ENCODE measurements at regions not wholly inside any gene's neighbourhood (a gene's known extent, or its start where the extent isn't known, plus 50 kb on each side); places are given as distances from the start of the nearest gene placed in this dataset.

- no peak for TF ChIP-seq EZH2 (IDR thresholded peaks at IDR 0.05; ENCODE audit: low read depth, unreplicated experiment)
- no peak for TF ChIP-seq REST (IDR thresholded peaks at IDR 0.05; ENCODE audit: unreplicated experiment)
- TF ChIP-seq POLR2AphosphoS5 (IDR thresholded peaks at IDR 0.05; ENCODE audit: low read depth), result no peak
- TF ChIP-seq NANOG (IDR thresholded peaks at IDR 0.05; ENCODE audit: borderline replicate concordance), result no peak
Measured at GRCh38 chr10:2851566-2851965, 215.8 kb upstream of the PFKP start.
